GM12865 (cell line): ENCODE measurements at regions not wholly inside any gene's neighbourhood (a gene's known extent, or its start where the extent isn't known, plus 50 kb on each side); places are given as distances from the start of the nearest gene placed in this dataset.
"Not testable (repeated sequence)": the region's sequence is repeated elsewhere in the genome, so short reads cannot be mapped to it uniquely, and the experiment has no call there.

ENCODE experiments used
- DNase-seq: peaks from one replicate; pipeline ENCODE4 v3.0.0; 2010; ENCODE audit warnings: low read depth
- H3K4me3 ChIP-seq: 2 replicates; pipeline ENCODE4 v1.5.1; 2011; ENCODE audit warnings: mild to moderate bottlenecking, low read depth, low read length, control low read depth
- CTCF ChIP-seq: IDR thresholded peaks from 2 replicates; pipeline ENCODE4 v1.5.1; 2011; ENCODE audit warnings: low read length, control low read depth, low read depth, inconsistent platforms; ENCODE audit not compliant: insufficient read depth; ENCODE audit errors: missing control alignments

GRCh38 chr9:78112004-78112403 is 80.4 kb upstream of the GNAQ start:
- TF ChIP-seq CTCF: no peak
- no peak overlapping the region for H3K4me3 ChIP-seq
- DNase-seq: no peak

GRCh38 chr9:78109075-78109474 is 77.5 kb upstream of the GNAQ start:
- TF ChIP-seq CTCF: no peak
- H3K4me3 ChIP-seq: no peak overlapping the region
- no peak for DNase-seq

GRCh38 chr9:78106586-78106985 is 75.0 kb upstream of the GNAQ start:
- not testable (repeated sequence) for DNase-seq, H3K4me3 ChIP-seq

GRCh38 chr9:78103971-78104433 is 72.4 kb upstream of the GNAQ start:
- no peak overlapping the region for H3K4me3 ChIP-seq
- DNase-seq: peak; percentile 47
- no peak for TF ChIP-seq CTCF

GRCh38 chr9:78101247-78101646 is 69.6 kb upstream of the GNAQ start:
- H3K4me3 ChIP-seq: no peak overlapping the region
- no peak for DNase-seq

GRCh38 chr9:78097541-78097940 is 65.9 kb upstream of the GNAQ start:
- no peak for TF ChIP-seq CTCF
- DNase-seq: no peak
- no peak overlapping the region for H3K4me3 ChIP-seq

More at GRCh38 chr9:78101247-78101646, 69.6 kb upstream of the GNAQ start:
- no peak for TF ChIP-seq CTCF

GRCh38 chr9:78091731-78092130 is 60.1 kb upstream of the GNAQ start:
- H3K4me3 ChIP-seq: no peak overlapping the region
- TF ChIP-seq CTCF: no peak
- DNase-seq: no peak
